Adrenal gland (tissue), 5 donors: ENCODE measurements at regions not wholly inside any gene's neighbourhood (a gene's known extent, or its start where the extent isn't known, plus 50 kb on each side); places are given as distances from the start of the nearest gene placed in this dataset.

Experiments
- CTCF ChIP-seq, 6 experiments: fragments of 450-650 bp in 4 of 6; fragments of 200-600 bp in 2 of 6; sonication (generic) in 1 of 6; IDR thresholded peaks; 1 replicate in 5 of 6; 2 replicates in 1 of 6; pipeline versions ENCODE4 v1.5.1 to v1.8.0; 2016 to 2021; ENCODE audit warnings: antibody characterized with exemption in 6 of 6, mild to moderate bottlenecking in 2 of 6, moderate library complexity in 1 of 6
- POLR2A ChIP-seq, 2 donors: fragments of 450-650 bp; IDR thresholded peaks; one replicate each; pipeline ENCODE4 v1.6.1; 2017; ENCODE audit warnings: antibody characterized with exemption in 2 of 2, mild to moderate bottlenecking in 2 of 2, moderate library complexity in 1 of 2
- donor health status: DM: no; HTN: no; CAD: no.

GRCh38 chr2:21945658-21946057, 821.9 kb downstream of the TDRD15 start:
- TF ChIP-seq CTCF (IDR thresholded peaks at IDR 0.05) (no peak), POLR2A (IDR thresholded peaks at IDR 0.05) (no peak)
